ENCODE measurements at regions not wholly inside any gene's neighbourhood (a gene's known extent, or its start where the extent isn't known, plus 50 kb on each side); places are given as distances from the start of the nearest gene placed in this dataset.
A peak's percentile ranks its signal among the peaks of the same experiment; 100 is the strongest.

DNA sequence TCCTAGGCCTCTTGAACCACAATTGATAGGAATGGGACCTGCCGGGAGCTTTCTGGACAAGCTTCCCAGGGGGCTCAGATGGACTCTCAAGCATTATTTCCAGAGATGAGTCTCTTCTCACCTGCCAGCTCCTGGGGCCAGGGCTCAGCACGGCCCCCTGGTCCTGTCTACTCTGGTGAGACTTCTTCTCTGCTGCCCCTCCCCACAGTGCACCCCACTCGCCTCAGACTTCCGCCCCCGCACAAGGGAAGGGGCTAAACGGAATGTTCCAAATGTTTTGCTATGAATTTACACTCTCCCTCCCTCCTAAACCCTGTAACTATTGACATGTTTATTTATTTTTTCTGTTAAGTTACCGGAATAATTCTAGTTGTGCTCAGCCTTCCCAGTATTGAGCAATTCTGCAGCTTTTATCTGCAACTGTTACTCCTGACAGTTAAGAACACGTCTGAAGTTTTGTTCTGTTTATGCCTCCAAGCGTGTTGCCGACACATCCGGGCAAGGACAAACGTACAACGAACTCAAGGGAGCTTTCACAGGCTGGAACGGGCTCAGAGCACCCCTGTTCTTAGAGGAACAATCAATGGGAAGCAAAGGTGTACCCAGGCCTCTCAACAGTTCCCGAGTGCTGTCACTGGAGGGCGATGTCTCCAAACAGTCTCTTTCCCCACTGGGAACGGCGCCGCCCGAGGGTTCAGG, 55.2 kb downstream of the FHIP2A start:
- Histone ChIP-seq H4K20me1 (ENCODE audit: insufficient read depth, low read length, poor library complexity, severe bottlenecking) (no peaks in the 10 kb centered on the region), H3K4me3 (ENCODE audit: low read length, poor library complexity, severe bottlenecking) (no peak overlapping the region), H3F3A (ENCODE audit: low read depth) (no peaks in the 10 kb centered on the region), H2AFZ (ENCODE audit: low read length) (peak overlapping the region; percentile 18), H3K79me2 (ENCODE audit: insufficient read depth, low read length) (no peaks in the 10 kb centered on the region), H3K4me2 (ENCODE audit: low read depth, low read length, poor library complexity, severe bottlenecking) (no peak overlapping the region), H3K9me3 (ENCODE audit: insufficient read depth, low read depth, low read length) (no peaks in the 10 kb centered on the region), H3K9ac (ENCODE audit: low read depth, low read length, poor library complexity, severe bottlenecking) (no peak overlapping the region), H3K27me3 (ENCODE audit: insufficient read depth, low read length, poor library complexity, severe bottlenecking) (no peaks in the 10 kb centered on the region), H3K9me2 (replicated peaks; ENCODE audit: low read depth, low read length) (no peaks in the 10 kb centered on the region), H3K4me1 (ENCODE audit: insufficient read depth, low read length, poor library complexity, severe bottlenecking) (peaks cover 9% of the 10 kb centered on the region), H3K36me3 (ENCODE audit: insufficient read depth, low read length) (no peaks in the 10 kb centered on the region)
- TF ChIP-seq EZH2phosphoT487 (IDR thresholded peaks at IDR 0.05; ENCODE audit: borderline replicate concordance), result no peak
- TF ChIP-seq, protein P1, sequence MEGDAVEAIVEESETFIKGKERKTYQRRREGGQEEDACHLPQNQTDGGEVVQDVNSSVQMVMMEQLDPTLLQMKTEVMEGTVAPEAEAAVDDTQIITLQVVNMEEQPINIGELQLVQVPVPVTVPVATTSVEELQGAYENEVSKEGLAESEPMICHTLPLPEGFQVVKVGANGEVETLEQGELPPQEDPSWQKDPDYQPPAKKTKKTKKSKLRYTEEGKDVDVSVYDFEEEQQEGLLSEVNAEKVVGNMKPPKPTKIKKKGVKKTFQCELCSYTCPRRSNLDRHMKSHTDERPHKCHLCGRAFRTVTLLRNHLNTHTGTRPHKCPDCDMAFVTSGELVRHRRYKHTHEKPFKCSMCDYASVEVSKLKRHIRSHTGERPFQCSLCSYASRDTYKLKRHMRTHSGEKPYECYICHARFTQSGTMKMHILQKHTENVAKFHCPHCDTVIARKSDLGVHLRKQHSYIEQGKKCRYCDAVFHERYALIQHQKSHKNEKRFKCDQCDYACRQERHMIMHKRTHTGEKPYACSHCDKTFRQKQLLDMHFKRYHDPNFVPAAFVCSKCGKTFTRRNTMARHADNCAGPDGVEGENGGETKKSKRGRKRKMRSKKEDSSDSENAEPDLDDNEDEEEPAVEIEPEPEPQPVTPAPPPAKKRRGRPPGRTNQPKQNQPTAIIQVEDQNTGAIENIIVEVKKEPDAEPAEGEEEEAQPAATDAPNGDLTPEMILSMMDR (conservative IDR thresholded peaks at IDR 0.05; ENCODE audit: low read length), result peak; percentile 86

DNA sequence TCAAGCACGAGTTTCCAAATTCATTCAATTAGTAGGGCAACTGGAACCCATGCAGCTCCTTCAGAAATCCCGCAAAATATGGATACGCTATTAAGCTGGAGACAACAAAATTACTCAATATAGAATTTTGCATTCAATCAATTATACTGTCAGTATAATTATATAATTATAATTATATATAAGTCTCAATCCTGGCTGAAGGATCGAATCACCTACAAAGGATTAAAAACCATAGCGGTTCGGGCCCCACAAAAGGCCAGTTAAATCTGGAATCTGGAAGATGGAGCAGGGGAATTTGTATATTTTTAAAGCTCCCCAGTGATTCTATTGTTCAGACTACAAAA, 55.7 kb downstream of the FHIP2A start:
- H4K20me1 ChIP-seq (ENCODE audit: insufficient read depth, low read length, poor library complexity, severe bottlenecking), result no peaks in the 10 kb centered on the region
- no peaks in the 10 kb centered on the region for H3K9me2 ChIP-seq (replicated peaks; ENCODE audit: low read depth, low read length)
- no peak for TF ChIP-seq EZH2phosphoT487 (IDR thresholded peaks at IDR 0.05; ENCODE audit: borderline replicate concordance)
- TF ChIP-seq, protein P1 (conservative IDR thresholded peaks at IDR 0.05; ENCODE audit: low read length), result no peak
- no peaks in the 10 kb centered on the region for H3K9me3 ChIP-seq (ENCODE audit: insufficient read depth, low read depth, low read length)
- H3K79me2 ChIP-seq (ENCODE audit: insufficient read depth, low read length), result no peaks in the 10 kb centered on the region
- no peaks in the 10 kb centered on the region for H3K27me3 ChIP-seq (ENCODE audit: insufficient read depth, low read length, poor library complexity, severe bottlenecking)
- H3F3A ChIP-seq (ENCODE audit: low read depth), result no peaks in the 10 kb centered on the region
- H3K36me3 ChIP-seq (ENCODE audit: insufficient read depth, low read length), result no peaks in the 10 kb centered on the region
- H3K9ac ChIP-seq (ENCODE audit: low read depth, low read length, poor library complexity, severe bottlenecking), result no peak overlapping the region
- peaks cover 9% of the 10 kb centered on the region for H3K4me1 ChIP-seq (ENCODE audit: insufficient read depth, low read length, poor library complexity, severe bottlenecking)
- H3K4me3 ChIP-seq (ENCODE audit: low read length, poor library complexity, severe bottlenecking), result no peak overlapping the region
- H2AFZ ChIP-seq (ENCODE audit: low read length), result peak overlapping the region; percentile 43; the same call in 1 of the 2 replicates
- no peak overlapping the region for H3K4me2 ChIP-seq (ENCODE audit: low read depth, low read length, poor library complexity, severe bottlenecking)

- peak overlapping the region; percentile 40 for H3K4me2 ChIP-seq (ENCODE audit: low read depth, low read length, poor library complexity, severe bottlenecking)
- H2AFZ ChIP-seq (ENCODE audit: low read length), result peak overlapping the region; percentile 86
- H4K20me1 ChIP-seq (ENCODE audit: insufficient read depth, low read length, poor library complexity, severe bottlenecking), result no peaks in the 10 kb centered on the region
Measured at GRCh38 chr10:114879093-114879492, 57.5 kb downstream of the FHIP2A start.

More at GRCh38 chr10:114879093-114879492, 57.5 kb downstream of the FHIP2A start:
- H3K9me3 ChIP-seq (ENCODE audit: insufficient read depth, low read depth, low read length), result no peaks in the 10 kb centered on the region
- H3K27me3 ChIP-seq (ENCODE audit: insufficient read depth, low read length, poor library complexity, severe bottlenecking), result no peaks in the 10 kb centered on the region
- no peaks in the 10 kb centered on the region for H3K9me2 ChIP-seq (replicated peaks; ENCODE audit: low read depth, low read length)
- no peak overlapping the region for H3K4me3 ChIP-seq (ENCODE audit: low read length, poor library complexity, severe bottlenecking)
- TF ChIP-seq, protein P1 (conservative IDR thresholded peaks at IDR 0.05; ENCODE audit: low read length), result no peak
- TF ChIP-seq EZH2phosphoT487 (IDR thresholded peaks at IDR 0.05; ENCODE audit: borderline replicate concordance), result no peak
- H3K4me1 ChIP-seq (ENCODE audit: insufficient read depth, low read length, poor library complexity, severe bottlenecking), result peaks cover 9% of the 10 kb centered on the region
- no peak overlapping the region for H3K9ac ChIP-seq (ENCODE audit: low read depth, low read length, poor library complexity, severe bottlenecking)
- no peaks in the 10 kb centered on the region for H3F3A ChIP-seq (ENCODE audit: low read depth)
- H3K36me3 ChIP-seq (ENCODE audit: insufficient read depth, low read length), result no peaks in the 10 kb centered on the region
- H3K79me2 ChIP-seq (ENCODE audit: insufficient read depth, low read length), result no peaks in the 10 kb centered on the region

Data from Loucy (cell line).